ENCODE measurements at regions not wholly inside any gene's neighbourhood (a gene's known extent, or its start where the extent isn't known, plus 50 kb on each side); places are given as distances from the start of the nearest gene placed in this dataset.

DNA sequence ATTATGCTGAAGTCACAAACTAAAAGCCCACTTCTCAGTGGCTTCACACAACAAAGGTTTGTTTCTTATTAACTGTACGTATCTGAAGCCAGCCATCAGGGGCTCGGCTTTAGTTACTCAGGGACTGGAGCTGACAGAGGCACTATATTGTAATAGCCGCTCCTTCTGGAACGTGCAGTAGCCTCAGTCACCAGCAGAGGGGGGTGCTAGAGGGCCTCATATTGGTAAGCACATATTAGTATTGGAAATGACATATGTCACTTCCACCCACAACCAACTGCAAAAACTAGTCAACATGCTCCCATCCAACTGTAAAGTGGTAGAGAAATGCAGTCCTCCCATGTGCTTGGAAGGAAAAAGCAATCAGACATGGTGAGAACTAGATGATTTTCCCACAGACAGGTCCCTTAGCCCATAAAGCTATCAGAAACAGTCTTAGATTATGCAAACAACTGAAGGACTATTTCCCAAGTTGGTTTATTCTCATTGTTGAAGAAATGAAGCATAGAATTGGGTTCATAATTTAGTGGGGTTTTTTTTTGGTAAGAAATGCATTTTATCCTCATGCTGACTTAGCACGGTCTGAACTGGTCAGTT is 183.6 kb upstream of the G2E3 start:
- TF ChIP-seq CTCF (IDR thresholded peaks at IDR 0.05; ENCODE audit: low read length) (peak; percentile 57), EZH2phosphoT487 (IDR thresholded peaks at IDR 0.05; ENCODE audit: low read length) (no peak), EZH2 (optimal IDR thresholded peaks at IDR 0.05; ENCODE audit: low read depth, low read length) (no peak)
